ENCODE measurements at regions not wholly inside any gene's neighbourhood (a gene's known extent, or its start where the extent isn't known, plus 50 kb on each side); places are given as distances from the start of the nearest gene placed in this dataset.

DNA sequence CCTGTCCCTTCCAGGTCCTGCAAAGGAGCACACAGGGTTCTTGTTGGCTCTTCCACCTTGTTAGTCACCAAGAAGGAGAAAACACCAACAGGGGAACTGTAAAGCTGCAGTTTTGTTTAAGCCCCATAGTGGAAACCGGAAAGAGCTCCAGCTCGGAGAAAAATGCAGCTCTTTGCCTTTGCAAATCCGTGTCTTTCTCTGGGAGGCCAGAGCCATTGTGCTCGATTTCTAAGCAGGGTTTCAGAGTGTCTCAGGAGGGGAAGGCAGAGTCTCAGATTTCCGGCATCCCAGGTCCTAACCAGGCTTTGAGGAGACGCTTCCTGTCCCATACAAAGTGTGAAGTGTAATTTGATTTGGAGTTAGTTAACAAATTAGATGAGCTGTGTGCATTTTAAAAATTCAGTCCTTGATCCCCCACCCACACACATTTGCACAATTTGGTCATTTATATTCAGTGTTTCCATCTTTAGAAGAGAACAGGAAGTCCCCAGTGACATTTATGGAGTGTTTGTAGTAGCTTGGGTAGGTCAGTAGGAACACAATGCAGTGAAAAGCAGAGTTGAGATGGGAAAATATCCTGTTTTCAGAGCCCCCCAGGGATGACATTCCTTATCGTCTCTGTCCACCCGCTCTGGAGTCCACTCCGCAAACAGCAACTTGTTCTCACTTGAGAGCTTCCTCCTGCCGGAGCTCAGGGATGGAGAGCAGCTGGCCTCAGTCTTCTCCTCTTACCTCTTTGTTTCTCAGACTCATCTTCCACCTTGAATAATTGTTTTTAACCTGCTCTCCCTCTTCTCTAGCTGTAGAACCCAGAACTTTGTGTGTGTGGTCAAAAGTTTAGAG is 331.9 kb downstream of the SEC14L1 start:
- FAIRE-seq, result no peak
- Histone ChIP-seq H3K27me3 (ENCODE audit: control insufficient read depth in 1 of 2, insufficient read depth in 2 of 2, low read length in 2 of 2) (no peaks in the 10 kb centered on the region), H3K9ac (ENCODE audit: insufficient read depth, low read depth, low read length) (no peak overlapping the region), H3K4me3 (replicated peaks in 1 of 3; ENCODE audit: insufficient read depth in 1 of 3, low read depth in 2 of 3, low read length in 3 of 3) (no peak overlapping the region), H3K4me2 (ENCODE audit: low read depth, low read length) (no peak overlapping the region), H3K4me1 (ENCODE audit: insufficient read depth, low read length) (peaks cover 55% of the 10 kb centered on the region), H3K36me3 (replicated peaks in 1 of 2; ENCODE audit: control insufficient read depth in 1 of 2, insufficient read depth in 2 of 2, low read length in 2 of 2) (peaks cover 45 to 81% of the 10 kb centered on the region in 2 experiments), H4K20me1 (ENCODE audit: insufficient read depth, low read length) (peaks cover 94% of the 10 kb centered on the region), H2AFZ (ENCODE audit: low read length) (no peak overlapping the region), H3K27ac (ENCODE audit: extremely low read length, insufficient read depth, low read length) (no peak overlapping the region), H3K9me3 (ENCODE audit: low read length) (no peaks in the 10 kb centered on the region), H3K79me2 (ENCODE audit: insufficient read depth, low read length) (peaks cover 97% of the 10 kb centered on the region)
- POLR2A ChIA-PET, result interaction anchor here (0.9 to 2.6 kb wide), 4 partner anchors 13 to 43 kb away, joined by 3 to 19 read pairs (median 5); no protein-coding TSS in a partner anchor
- TSS peak; percentile 7 for BruUV-seq (replicated peaks)
- intact Hi-C loops (cut with micrococcal nuclease; ENCODE audit: unreplicated experiment), result loop anchor here (5.0 kb wide), 1 partner anchor 40 kb away; no protein-coding TSS in a partner anchor
- no peak for DNase-seq (ENCODE audit: low spot score)
- 95% methylated on average over 10 of the region's 10 CpGs for WGBS (ENCODE audit: low lambda C conversion rate)
- ATAC-seq, result no peak
- in situ Hi-C loops (cut with HindIII; ENCODE audit: extremely low pct_ligation_motif_present, low pct_unique_long_range_greater_than_20kb), result no loop called here
- TF ChIP-seq KAT8 (CRISPR knock-in tag; IDR thresholded peaks at IDR 0.05), result no peak
- TF ChIP-seq AKAP8 (CRISPR knock-in tag; IDR thresholded peaks at IDR 0.05), result 0 out of 2 replicates have a peak, but pooled peaks have one; percentile 61
- TF ChIP-seq ZNF672 (CRISPR knock-in tag; IDR thresholded peaks at IDR 0.05), result no peak
- TF ChIP-seq ZNF407 (CRISPR knock-in tag; IDR thresholded peaks at IDR 0.05; ENCODE audit: not compliant biosample characterization), result no peak
- TF ChIP-seq ZSCAN12 (CRISPR knock-in tag; IDR thresholded peaks at IDR 0.05), result 0 out of 2 replicates have a peak, but pooled peaks have one; percentile 25
- TF ChIP-seq MED1 (CRISPR knock-in tag; IDR thresholded peaks at IDR 0.05), result 0 out of 2 replicates have a peak, but pooled peaks have one; percentile 11
- peak; percentile 14 for TF ChIP-seq RBM22 (optimal IDR thresholded peaks at IDR 0.05; ENCODE audit: low read length)
- TF ChIP-seq POLR2AphosphoS5 (IDR thresholded peaks at IDR 0.05; ENCODE audit: low read depth, low read length), result 0 out of 2 replicates have a peak, but pooled peaks have one; percentile 11
- 0 out of 2 replicates have a peak, but pooled peaks have one; percentile 22 for TF ChIP-seq ZNF777 (CRISPR knock-in tag; IDR thresholded peaks at IDR 0.05)
- CTCF ChIA-PET (ENCODE audit: low intra/inter-chr PET ratio, low total read pairs), result no interaction called here

All from HepG2 (cell line).